ENCODE measurements at regions not wholly inside any gene's neighbourhood (a gene's known extent, or its start where the extent isn't known, plus 50 kb on each side); places are given as distances from the start of the nearest gene placed in this dataset.

DNA sequence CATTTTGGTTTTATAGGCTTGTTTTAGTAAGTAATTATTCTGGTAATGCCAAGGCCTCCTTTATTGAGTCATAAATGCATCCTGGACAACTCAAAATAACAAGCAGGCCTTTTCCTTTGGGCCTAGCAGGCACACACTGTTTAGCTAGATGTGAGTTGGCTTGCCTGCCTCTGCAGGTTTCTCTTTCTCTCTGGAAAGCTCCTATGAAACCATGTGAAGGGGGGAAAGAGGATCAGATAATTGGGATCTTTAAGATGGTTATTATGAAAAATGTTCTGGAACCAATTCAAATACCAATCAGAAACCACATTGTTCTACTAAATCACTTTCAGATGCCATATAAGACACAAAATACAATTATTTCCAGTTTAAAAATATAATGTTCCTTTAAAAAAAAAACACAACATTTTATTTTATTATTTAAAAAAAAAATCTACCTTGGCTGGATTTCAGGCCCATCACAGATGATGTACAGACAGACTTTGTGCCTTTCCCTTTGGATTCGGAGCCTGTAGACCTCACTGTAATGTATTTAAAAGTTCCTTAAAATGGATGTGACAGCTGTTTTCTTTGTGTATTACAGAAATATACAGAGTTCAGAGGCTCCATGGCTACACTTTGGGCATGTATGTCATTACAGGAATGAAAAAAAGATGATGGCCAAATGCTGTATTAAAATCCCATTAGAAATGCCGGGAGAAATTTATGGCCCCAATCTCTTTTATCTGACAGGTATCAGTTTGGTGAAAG lies 80.2 kb downstream of the NTMT2 start:
- no peak overlapping the region for H3K4me3 ChIP-seq (ENCODE audit: control insufficient read depth in 2 of 3, extremely low read depth in 1 of 3, insufficient read depth in 2 of 3, low read depth in 1 of 3, low read length in 3 of 3)
- no peaks in the 10 kb centered on the region for H3K27me3 ChIP-seq (ENCODE audit: control insufficient read depth, extremely low read depth, insufficient read depth, low read length)
- H3K4me1 ChIP-seq (ENCODE audit: control insufficient read depth, extremely low read depth, insufficient read depth, low read length): no peaks in the 10 kb centered on the region
- DNase-seq (ENCODE audit: low read depth, low spot score) (no peak), FAIRE-seq (no peak)
- no peaks in the 10 kb centered on the region for H3K9me3 ChIP-seq (ENCODE audit: control insufficient read depth, low read depth, low read length)
- no peak overlapping the region for H3K27ac ChIP-seq (ENCODE audit: control insufficient read depth, insufficient read depth, low read length)
- dilution Hi-C loops (cut with MboI; ENCODE audit: extremely low pct_ligation_motif_present, low sequenced_read_pairs): no loop called here
- H2AFZ ChIP-seq (ENCODE audit: control insufficient read depth, low read length): no peak overlapping the region
- no peaks in the 10 kb centered on the region for H3K79me2 ChIP-seq (ENCODE audit: control insufficient read depth, insufficient read depth, low read length)
- no peaks in the 10 kb centered on the region for H3K9me1 ChIP-seq (ENCODE audit: control insufficient read depth, extremely low read depth, insufficient read depth, low read length)
- no peak overlapping the region for H3K9ac ChIP-seq (ENCODE audit: control insufficient read depth, extremely low read depth, insufficient read depth, low read length)
- no peaks in the 10 kb centered on the region for H4K20me1 ChIP-seq (ENCODE audit: control insufficient read depth, extremely low read depth, insufficient read depth, low read length)
- H3K4me2 ChIP-seq (ENCODE audit: control insufficient read depth, extremely low read depth, insufficient read depth, low read depth, low read length): no peak overlapping the region
- no peak for TF ChIP-seq EZH2 (IDR thresholded peaks at IDR 0.05; ENCODE audit: low read length)
- TF ChIP-seq, protein P1, sequence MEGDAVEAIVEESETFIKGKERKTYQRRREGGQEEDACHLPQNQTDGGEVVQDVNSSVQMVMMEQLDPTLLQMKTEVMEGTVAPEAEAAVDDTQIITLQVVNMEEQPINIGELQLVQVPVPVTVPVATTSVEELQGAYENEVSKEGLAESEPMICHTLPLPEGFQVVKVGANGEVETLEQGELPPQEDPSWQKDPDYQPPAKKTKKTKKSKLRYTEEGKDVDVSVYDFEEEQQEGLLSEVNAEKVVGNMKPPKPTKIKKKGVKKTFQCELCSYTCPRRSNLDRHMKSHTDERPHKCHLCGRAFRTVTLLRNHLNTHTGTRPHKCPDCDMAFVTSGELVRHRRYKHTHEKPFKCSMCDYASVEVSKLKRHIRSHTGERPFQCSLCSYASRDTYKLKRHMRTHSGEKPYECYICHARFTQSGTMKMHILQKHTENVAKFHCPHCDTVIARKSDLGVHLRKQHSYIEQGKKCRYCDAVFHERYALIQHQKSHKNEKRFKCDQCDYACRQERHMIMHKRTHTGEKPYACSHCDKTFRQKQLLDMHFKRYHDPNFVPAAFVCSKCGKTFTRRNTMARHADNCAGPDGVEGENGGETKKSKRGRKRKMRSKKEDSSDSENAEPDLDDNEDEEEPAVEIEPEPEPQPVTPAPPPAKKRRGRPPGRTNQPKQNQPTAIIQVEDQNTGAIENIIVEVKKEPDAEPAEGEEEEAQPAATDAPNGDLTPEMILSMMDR (optimal IDR thresholded peaks at IDR 0.05 in 1 of 3, IDR thresholded peaks at IDR 0.05 in 1 of 3, conservative IDR thresholded peaks at IDR 0.05 in 1 of 3; ENCODE audit: extremely low read depth in 1 of 3, insufficient read depth in 2 of 3, low read length in 3 of 3): no peak
- no peaks in the 10 kb centered on the region for H3K36me3 ChIP-seq (ENCODE audit: control insufficient read depth in 2 of 2, extremely low read depth in 1 of 2, insufficient read depth in 2 of 2, low read length in 2 of 2)

DNA sequence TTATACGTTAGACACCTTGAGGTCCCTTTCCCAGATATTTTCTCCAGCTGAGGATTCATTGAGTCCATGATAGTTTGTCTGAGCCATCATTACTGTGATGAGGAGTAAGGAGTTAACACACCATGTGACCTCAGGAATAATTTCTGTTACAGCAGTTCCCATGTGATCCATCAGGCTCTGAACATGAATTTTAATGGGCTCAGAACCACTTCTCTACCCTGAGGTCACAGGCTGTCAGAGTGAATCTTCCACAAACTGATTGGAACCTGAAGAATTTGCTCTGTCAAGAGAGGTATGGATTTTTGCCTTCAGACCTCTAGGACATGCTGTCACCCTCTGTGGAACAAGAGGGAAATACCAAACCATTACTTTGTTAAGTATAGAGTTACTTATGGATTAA lies 81.0 kb downstream of the NTMT2 start:
- no peaks in the 10 kb centered on the region for H3K27me3 ChIP-seq (ENCODE audit: control insufficient read depth, extremely low read depth, insufficient read depth, low read length)
- H3K4me1 ChIP-seq (ENCODE audit: control insufficient read depth, extremely low read depth, insufficient read depth, low read length): no peaks in the 10 kb centered on the region
- TF ChIP-seq, protein P1 (optimal IDR thresholded peaks at IDR 0.05 in 1 of 3, IDR thresholded peaks at IDR 0.05 in 1 of 3, conservative IDR thresholded peaks at IDR 0.05 in 1 of 3; ENCODE audit: extremely low read depth in 1 of 3, insufficient read depth in 2 of 3, low read length in 3 of 3): no peak
- no peak for TF ChIP-seq EZH2 (IDR thresholded peaks at IDR 0.05; ENCODE audit: low read length)
- H3K27ac ChIP-seq (ENCODE audit: control insufficient read depth, insufficient read depth, low read length): no peak overlapping the region
- no peak for DNase-seq (ENCODE audit: low read depth, low spot score)
- H3K4me2 ChIP-seq (ENCODE audit: control insufficient read depth, extremely low read depth, insufficient read depth, low read depth, low read length): no peak overlapping the region
- no peak overlapping the region for H3K9ac ChIP-seq (ENCODE audit: control insufficient read depth, extremely low read depth, insufficient read depth, low read length)
- dilution Hi-C loops (cut with MboI; ENCODE audit: extremely low pct_ligation_motif_present, low sequenced_read_pairs): no loop called here
- H3K79me2 ChIP-seq (ENCODE audit: control insufficient read depth, insufficient read depth, low read length): no peaks in the 10 kb centered on the region
- no peak for FAIRE-seq
- no peak overlapping the region for H2AFZ ChIP-seq (ENCODE audit: control insufficient read depth, low read length)
- no peaks in the 10 kb centered on the region for H3K36me3 ChIP-seq (ENCODE audit: control insufficient read depth in 2 of 2, extremely low read depth in 1 of 2, insufficient read depth in 2 of 2, low read length in 2 of 2)
- H3K9me1 ChIP-seq (ENCODE audit: control insufficient read depth, extremely low read depth, insufficient read depth, low read length): no peaks in the 10 kb centered on the region
- H4K20me1 ChIP-seq (ENCODE audit: control insufficient read depth, extremely low read depth, insufficient read depth, low read length): no peaks in the 10 kb centered on the region
- H3K4me3 ChIP-seq (ENCODE audit: control insufficient read depth in 2 of 3, extremely low read depth in 1 of 3, insufficient read depth in 2 of 3, low read depth in 1 of 3, low read length in 3 of 3): no peak overlapping the region
- no peaks in the 10 kb centered on the region for H3K9me3 ChIP-seq (ENCODE audit: control insufficient read depth, low read depth, low read length)

Data from keratinocyte (primary cell).